Neural cell (in vitro differentiated cells): ENCODE measurements at regions not wholly inside any gene's neighbourhood (a gene's known extent, or its start where the extent isn't known, plus 50 kb on each side); places are given as distances from the start of the nearest gene placed in this dataset.

Experiments used
- EZH2 ChIP-seq: fragments of 200-600, 300-800 bp; shearing (Covaris generic), sonication (generic); IDR thresholded peaks from 2 replicates; pipeline ENCODE4 v1.6.1; 2014; ENCODE audit warnings: antibody characterized with exemption, low read length, borderline replicate concordance, mild to moderate bottlenecking; ENCODE audit not compliant: insufficient read depth, poor library complexity, severe bottlenecking
- POLR2AphosphoS5 ChIP-seq: IDR thresholded peaks from 2 replicates; pipeline ENCODE4 v1.6.1; 2012
- TAF1 ChIP-seq: IDR thresholded peaks from 2 replicates; pipeline ENCODE4 v1.6.1; 2012; ENCODE audit warnings: low read depth
- TF ChIP-seq, protein P1 (sequence below): IDR thresholded peaks from 2 replicates; pipeline ENCODE4 v1.6.1; 2012; ENCODE audit warnings: borderline replicate concordance
- TF ChIP-seq, protein P2 (sequence below): fragments of 450-650 bp; IDR thresholded peaks from 2 replicates; pipeline ENCODE4 v1.5.1; 2014; ENCODE audit warnings: antibody characterized with exemption, mild to moderate bottlenecking, moderate library complexity; ENCODE audit not compliant: poor library complexity, severe bottlenecking

DNA sequence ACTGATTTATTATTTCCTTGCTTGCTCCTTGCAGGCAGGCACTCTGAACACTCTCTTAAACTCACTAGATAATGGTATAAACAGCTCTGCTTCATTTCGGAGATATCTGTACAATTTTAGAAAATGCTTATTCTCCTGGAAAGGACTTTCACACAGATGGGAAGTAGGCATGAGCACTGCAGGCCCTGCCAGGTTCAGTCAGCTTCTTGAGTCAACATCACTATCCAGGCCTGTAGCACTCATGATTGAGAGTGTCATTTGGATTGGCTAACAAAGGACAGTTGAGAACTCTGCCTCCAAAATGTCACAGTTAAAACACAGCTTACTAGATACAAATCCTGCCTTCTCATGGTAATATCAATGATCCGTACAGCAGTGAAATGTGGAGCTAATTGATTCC lies 181.9 kb downstream of the CYYR1 start:
- TF ChIP-seq EZH2: no peak
- TF ChIP-seq, protein P1, sequence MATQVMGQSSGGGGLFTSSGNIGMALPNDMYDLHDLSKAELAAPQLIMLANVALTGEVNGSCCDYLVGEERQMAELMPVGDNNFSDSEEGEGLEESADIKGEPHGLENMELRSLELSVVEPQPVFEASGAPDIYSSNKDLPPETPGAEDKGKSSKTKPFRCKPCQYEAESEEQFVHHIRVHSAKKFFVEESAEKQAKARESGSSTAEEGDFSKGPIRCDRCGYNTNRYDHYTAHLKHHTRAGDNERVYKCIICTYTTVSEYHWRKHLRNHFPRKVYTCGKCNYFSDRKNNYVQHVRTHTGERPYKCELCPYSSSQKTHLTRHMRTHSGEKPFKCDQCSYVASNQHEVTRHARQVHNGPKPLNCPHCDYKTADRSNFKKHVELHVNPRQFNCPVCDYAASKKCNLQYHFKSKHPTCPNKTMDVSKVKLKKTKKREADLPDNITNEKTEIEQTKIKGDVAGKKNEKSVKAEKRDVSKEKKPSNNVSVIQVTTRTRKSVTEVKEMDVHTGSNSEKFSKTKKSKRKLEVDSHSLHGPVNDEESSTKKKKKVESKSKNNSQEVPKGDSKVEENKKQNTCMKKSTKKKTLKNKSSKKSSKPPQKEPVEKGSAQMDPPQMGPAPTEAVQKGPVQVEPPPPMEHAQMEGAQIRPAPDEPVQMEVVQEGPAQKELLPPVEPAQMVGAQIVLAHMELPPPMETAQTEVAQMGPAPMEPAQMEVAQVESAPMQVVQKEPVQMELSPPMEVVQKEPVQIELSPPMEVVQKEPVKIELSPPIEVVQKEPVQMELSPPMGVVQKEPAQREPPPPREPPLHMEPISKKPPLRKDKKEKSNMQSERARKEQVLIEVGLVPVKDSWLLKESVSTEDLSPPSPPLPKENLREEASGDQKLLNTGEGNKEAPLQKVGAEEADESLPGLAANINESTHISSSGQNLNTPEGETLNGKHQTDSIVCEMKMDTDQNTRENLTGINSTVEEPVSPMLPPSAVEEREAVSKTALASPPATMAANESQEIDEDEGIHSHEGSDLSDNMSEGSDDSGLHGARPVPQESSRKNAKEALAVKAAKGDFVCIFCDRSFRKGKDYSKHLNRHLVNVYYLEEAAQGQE: no peak
- TF ChIP-seq TAF1: no peak
- no peak for TF ChIP-seq POLR2AphosphoS5
- TF ChIP-seq, protein P2, sequence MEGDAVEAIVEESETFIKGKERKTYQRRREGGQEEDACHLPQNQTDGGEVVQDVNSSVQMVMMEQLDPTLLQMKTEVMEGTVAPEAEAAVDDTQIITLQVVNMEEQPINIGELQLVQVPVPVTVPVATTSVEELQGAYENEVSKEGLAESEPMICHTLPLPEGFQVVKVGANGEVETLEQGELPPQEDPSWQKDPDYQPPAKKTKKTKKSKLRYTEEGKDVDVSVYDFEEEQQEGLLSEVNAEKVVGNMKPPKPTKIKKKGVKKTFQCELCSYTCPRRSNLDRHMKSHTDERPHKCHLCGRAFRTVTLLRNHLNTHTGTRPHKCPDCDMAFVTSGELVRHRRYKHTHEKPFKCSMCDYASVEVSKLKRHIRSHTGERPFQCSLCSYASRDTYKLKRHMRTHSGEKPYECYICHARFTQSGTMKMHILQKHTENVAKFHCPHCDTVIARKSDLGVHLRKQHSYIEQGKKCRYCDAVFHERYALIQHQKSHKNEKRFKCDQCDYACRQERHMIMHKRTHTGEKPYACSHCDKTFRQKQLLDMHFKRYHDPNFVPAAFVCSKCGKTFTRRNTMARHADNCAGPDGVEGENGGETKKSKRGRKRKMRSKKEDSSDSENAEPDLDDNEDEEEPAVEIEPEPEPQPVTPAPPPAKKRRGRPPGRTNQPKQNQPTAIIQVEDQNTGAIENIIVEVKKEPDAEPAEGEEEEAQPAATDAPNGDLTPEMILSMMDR: no peak
